Colonic mucosa (tissue), 4 donors: ENCODE measurements at regions not wholly inside any gene's neighbourhood (a gene's known extent, or its start where the extent isn't known, plus 50 kb on each side); places are given as distances from the start of the nearest gene placed in this dataset.
"Not testable (repeated sequence)": the region's sequence is repeated elsewhere in the genome, so short reads cannot be mapped to it uniquely, and the experiment has no call there.

ENCODE experiments used
- DNase-seq: peaks from one replicate; pipeline ENCODE4 v3.0.0-alpha.2; 2020
- H3K27ac ChIP-seq: fragments of 200-600 bp; one replicate; pipeline ENCODE4 v1.8.0; 2021
- H3K27me3 ChIP-seq: fragments of 200-600 bp; one replicate; pipeline ENCODE4 v1.8.0; 2021
- H3K36me3 ChIP-seq: fragments of 200-600 bp; one replicate; pipeline ENCODE4 v1.8.0; 2021
- H3K4me1 ChIP-seq: fragments of 200-600 bp; one replicate; pipeline ENCODE4 v1.8.0; 2021; ENCODE audit warnings: mild to moderate bottlenecking
- H3K4me3 ChIP-seq: fragments of 200-600 bp; one replicate; pipeline ENCODE4 v1.8.0; 2021
- H3K9ac ChIP-seq, 2 donors: one replicate each; pipeline ENCODE4 v1.7.0; 2013; ENCODE audit warnings: control low read depth in 2 of 2, low read depth in 2 of 2, low read length in 2 of 2
- H3K9me3 ChIP-seq: fragments of 200-600 bp; one replicate; pipeline ENCODE4 v1.8.0; 2021
- intact Hi-C: fragments of 100-400 bp; cut with DNase I; formaldehyde crosslinking; loops from one replicate; pipeline ENCODE4 v1.14.1; 2022
- TF ChIP-seq, protein P1 (sequence below): fragments of 200-600 bp; IDR thresholded peaks from one replicate; pipeline ENCODE4 v1.8.0; 2022; ENCODE audit warnings: antibody characterized with exemption, mild to moderate bottlenecking
- donor health status: healthy.
- donor health status: DM: no; HTN: no; CAD: no.
- donor health status: DM: no; HTN: no; CAD: no.

- Histone ChIP-seq H3K27me3 (no peaks in the 10 kb centered on the region), H3K27ac (no peak overlapping the region), H3K4me1 (no peaks in the 10 kb centered on the region), H3K9me3 (no peaks in the 10 kb centered on the region), H3K36me3 (no peaks in the 10 kb centered on the region), H3K4me3 (no peak overlapping the region), H3K9ac (no peak overlapping the region)
- TF ChIP-seq, protein P1, sequence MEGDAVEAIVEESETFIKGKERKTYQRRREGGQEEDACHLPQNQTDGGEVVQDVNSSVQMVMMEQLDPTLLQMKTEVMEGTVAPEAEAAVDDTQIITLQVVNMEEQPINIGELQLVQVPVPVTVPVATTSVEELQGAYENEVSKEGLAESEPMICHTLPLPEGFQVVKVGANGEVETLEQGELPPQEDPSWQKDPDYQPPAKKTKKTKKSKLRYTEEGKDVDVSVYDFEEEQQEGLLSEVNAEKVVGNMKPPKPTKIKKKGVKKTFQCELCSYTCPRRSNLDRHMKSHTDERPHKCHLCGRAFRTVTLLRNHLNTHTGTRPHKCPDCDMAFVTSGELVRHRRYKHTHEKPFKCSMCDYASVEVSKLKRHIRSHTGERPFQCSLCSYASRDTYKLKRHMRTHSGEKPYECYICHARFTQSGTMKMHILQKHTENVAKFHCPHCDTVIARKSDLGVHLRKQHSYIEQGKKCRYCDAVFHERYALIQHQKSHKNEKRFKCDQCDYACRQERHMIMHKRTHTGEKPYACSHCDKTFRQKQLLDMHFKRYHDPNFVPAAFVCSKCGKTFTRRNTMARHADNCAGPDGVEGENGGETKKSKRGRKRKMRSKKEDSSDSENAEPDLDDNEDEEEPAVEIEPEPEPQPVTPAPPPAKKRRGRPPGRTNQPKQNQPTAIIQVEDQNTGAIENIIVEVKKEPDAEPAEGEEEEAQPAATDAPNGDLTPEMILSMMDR = no peak
- intact Hi-C loops = no loop called here
- DNase-seq = no peak
Measured at GRCh38 chr3:137335478-137335877, 377.7 kb downstream of the IL20RB start.

DNA sequence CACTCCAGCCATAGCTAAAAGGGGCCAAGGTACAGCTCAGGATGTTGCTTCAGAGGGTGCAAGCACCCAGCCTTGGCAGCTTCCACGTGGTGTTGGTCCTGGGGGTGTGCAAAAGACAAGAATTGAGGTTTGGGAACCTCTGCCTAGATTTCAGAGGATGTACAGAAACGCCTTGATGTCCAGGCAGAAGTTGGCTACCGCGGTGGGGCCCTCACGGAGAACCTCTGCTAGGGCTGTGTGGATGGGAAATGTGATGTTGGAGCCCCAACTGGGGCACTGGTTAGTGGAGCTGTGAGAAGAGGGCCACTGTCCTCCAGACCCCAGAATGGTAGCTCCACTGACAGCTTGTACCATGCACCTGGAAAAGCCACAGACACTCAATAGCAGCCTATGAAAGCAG lies 380.6 kb downstream of the IL20RB start:
- H3K27me3 ChIP-seq, intact Hi-C loops, H3K4me3 ChIP-seq, H3K27ac ChIP-seq, DNase-seq, H3K9ac ChIP-seq, H3K4me1 ChIP-seq, H3K9me3 ChIP-seq, H3K36me3 ChIP-seq: not testable (repeated sequence)

- intact Hi-C loops = no loop called here
- H3K27me3 ChIP-seq = no peaks in the 10 kb centered on the region
- H3K36me3 ChIP-seq = no peaks in the 10 kb centered on the region
- H3K4me1 ChIP-seq = no peaks in the 10 kb centered on the region
- H3K4me3 ChIP-seq = no peak overlapping the region
- no peak for DNase-seq
- no peaks in the 10 kb centered on the region for H3K9me3 ChIP-seq
- TF ChIP-seq, protein P1 = no peak
- no peak overlapping the region for H3K27ac ChIP-seq
- no peak overlapping the region for H3K9ac ChIP-seq
Measured at GRCh38 chr3:137343283-137343682, 385.5 kb downstream of the IL20RB start.

- no peak overlapping the region for H3K27ac ChIP-seq
Measured at GRCh38 chr3:137347132-137347531, 389.3 kb downstream of the IL20RB start.

GRCh38 chr3:137347817-137348368 lies 390.1 kb downstream of the IL20RB start:
- Histone ChIP-seq H3K27ac (no peak overlapping the region), H3K4me3 (no peak overlapping the region), H3K9ac (no peak overlapping the region), H3K36me3 (no peaks in the 10 kb centered on the region), H3K9me3 (no peaks in the 10 kb centered on the region), H3K4me1 (no peaks in the 10 kb centered on the region), H3K27me3 (no peaks in the 10 kb centered on the region)
- no peak for DNase-seq
- TF ChIP-seq, protein P1 = no peak
- intact Hi-C loops = no loop called here

More at GRCh38 chr3:137347132-137347531, 389.3 kb downstream of the IL20RB start:
- Histone ChIP-seq H3K4me1 (no peaks in the 10 kb centered on the region), H3K36me3 (no peaks in the 10 kb centered on the region), H3K9ac (no peak overlapping the region), H3K9me3 (no peaks in the 10 kb centered on the region), H3K4me3 (no peak overlapping the region), H3K27me3 (no peaks in the 10 kb centered on the region)
- intact Hi-C loops = no loop called here
- no peak for DNase-seq
- TF ChIP-seq, protein P1 = no peak

DNA sequence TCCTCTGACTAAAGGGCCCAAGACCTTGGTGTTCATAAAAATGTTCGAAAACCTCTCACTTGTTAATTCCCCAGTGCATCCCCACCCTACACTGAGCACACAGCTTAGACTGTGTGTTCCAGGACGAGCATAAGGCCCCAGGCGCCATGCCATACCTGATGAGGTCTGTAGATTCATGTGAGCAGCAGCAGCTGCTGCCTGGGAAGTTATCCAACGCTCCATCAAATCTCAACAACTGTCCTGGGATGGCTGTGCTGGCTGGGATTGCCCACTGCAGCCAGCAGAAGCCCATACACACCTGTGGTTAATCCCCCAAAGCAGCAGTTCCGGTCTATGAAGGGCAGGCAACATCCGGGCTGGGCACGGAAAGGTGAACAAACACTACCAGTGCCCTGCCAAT lies 391.2 kb downstream of the IL20RB start:
- Histone ChIP-seq H3K36me3 (no peaks in the 10 kb centered on the region), H3K4me1 (no peaks in the 10 kb centered on the region), H3K27me3 (no peaks in the 10 kb centered on the region), H3K4me3 (no peak overlapping the region), H3K27ac (no peak overlapping the region), H3K9me3 (no peaks in the 10 kb centered on the region), H3K9ac (no peak overlapping the region)
- intact Hi-C loops = no loop called here
- no peak for DNase-seq
- TF ChIP-seq, protein P1 = no peak
